ENCODE measurements at regions not wholly inside any gene's neighbourhood (a gene's known extent, or its start where the extent isn't known, plus 50 kb on each side); places are given as distances from the start of the nearest gene placed in this dataset.

DNA sequence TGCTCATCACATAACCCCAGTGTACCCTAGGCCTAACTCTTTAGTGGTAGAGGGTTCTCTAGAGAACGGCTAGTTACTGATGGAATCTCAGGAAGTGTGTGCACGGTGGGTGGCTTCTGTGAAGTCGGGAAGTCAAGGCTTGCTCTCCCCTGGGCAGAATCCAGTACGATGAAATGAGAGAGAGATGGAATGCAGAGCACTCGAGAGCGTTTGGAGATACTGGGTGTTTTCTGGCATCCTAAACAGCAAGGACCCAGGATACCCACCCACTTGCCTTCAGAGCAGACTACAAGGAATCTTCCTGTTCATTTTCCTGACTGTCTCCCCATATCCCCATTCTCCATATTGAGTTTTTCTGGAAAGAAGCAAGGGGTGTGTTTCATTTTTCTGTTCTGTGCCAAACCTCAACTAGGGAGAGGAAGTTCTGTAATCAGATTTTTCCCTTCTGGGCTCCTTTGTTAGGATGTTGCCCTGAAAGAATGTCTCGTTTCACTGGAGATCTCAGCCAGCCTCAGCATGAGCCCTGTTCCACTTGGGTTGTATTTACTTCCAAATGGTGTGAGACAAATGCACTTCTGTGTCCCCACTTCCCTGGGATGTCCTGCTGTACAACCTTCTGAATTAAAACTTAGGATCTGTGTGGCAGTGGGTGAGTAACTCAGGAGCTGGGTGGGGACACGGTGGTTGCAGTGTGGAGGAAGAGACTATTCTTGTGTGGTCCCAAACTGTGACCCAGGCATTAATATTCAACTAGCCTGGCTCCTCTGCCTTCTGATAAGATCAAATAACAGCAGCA, 108.9 kb upstream of the SPRY4 start:
- Histone ChIP-seq H3K4me1 (peaks cover 0 to 24% of the 10 kb centered on the region in 2 donors), H3K36me3 (no peaks in the 10 kb centered on the region), H3K4me3 (no peak overlapping the region), H3K9me3 (no peaks in the 10 kb centered on the region), H3K27me3 (no peaks in the 10 kb centered on the region), H3K27ac (no peak overlapping the region)
- DNase-seq (ENCODE audit: low spot score): no peak
- TF ChIP-seq, protein P1, sequence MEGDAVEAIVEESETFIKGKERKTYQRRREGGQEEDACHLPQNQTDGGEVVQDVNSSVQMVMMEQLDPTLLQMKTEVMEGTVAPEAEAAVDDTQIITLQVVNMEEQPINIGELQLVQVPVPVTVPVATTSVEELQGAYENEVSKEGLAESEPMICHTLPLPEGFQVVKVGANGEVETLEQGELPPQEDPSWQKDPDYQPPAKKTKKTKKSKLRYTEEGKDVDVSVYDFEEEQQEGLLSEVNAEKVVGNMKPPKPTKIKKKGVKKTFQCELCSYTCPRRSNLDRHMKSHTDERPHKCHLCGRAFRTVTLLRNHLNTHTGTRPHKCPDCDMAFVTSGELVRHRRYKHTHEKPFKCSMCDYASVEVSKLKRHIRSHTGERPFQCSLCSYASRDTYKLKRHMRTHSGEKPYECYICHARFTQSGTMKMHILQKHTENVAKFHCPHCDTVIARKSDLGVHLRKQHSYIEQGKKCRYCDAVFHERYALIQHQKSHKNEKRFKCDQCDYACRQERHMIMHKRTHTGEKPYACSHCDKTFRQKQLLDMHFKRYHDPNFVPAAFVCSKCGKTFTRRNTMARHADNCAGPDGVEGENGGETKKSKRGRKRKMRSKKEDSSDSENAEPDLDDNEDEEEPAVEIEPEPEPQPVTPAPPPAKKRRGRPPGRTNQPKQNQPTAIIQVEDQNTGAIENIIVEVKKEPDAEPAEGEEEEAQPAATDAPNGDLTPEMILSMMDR (IDR thresholded peaks at IDR 0.05): no peak

DNA sequence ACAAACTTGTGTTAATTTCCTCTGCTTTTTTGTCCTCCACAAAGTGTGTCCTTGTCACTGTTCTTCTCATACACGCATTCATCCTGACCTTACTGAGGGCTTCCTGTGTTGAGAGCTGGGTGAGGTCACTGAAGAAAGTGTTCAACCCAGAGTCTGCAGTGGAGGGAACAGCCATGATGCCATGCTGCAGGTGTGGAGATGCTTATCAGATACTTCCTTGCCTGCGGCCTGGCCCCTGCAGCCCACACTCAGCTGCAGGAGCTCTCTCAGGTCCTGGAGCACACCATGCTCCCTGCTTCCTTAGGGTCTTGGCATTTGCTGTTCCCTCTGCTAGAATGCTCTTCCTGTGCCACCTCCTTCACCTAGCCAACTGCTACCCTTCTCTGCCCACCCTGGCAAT, 108.1 kb upstream of the SPRY4 start:
- Histone ChIP-seq H3K4me3 (no peak overlapping the region), H3K9me3 (no peaks in the 10 kb centered on the region), H3K4me1 (peaks cover 0 to 27% of the 10 kb centered on the region in 2 donors), H3K27ac (no peak overlapping the region), H3K36me3 (no peaks in the 10 kb centered on the region), H3K27me3 (no peaks in the 10 kb centered on the region)
- TF ChIP-seq, protein P1 (IDR thresholded peaks at IDR 0.05): no peak
- no peak for DNase-seq (ENCODE audit: low spot score)

DNA sequence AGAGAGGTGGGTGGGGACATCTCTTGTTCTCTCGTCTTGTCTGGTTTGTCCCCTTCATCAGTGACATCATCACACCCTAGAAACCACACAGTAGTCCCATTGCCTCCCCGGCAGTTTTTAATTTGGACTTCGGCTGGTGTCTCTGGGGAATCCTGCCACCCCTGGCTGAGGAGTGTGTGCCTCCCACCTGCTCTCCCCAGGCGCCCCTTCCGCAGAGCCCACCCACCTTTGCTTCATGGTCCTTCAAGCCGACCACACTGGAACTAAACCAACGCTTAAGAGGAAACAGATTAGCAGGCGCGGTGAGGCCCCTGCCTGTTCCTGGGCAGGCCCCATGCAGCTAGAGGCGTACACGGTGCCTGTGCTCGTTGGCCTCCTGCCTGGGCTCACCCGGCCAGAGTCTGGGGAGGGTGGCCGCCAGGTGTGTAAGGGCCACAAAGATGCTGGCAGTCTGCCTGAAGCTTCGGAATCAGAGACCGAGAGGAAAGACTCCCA, 107.6 kb upstream of the SPRY4 start:
- DNase-seq (ENCODE audit: low spot score): no peak
- Histone ChIP-seq H3K4me3 (no peak overlapping the region), H3K4me1 (peaks cover 0 to 27% of the 10 kb centered on the region in 2 donors), H3K36me3 (no peaks in the 10 kb centered on the region), H3K27ac (no peak overlapping the region), H3K27me3 (no peaks in the 10 kb centered on the region), H3K9me3 (no peaks in the 10 kb centered on the region)
- TF ChIP-seq, protein P1 (IDR thresholded peaks at IDR 0.05): no peak

DNA sequence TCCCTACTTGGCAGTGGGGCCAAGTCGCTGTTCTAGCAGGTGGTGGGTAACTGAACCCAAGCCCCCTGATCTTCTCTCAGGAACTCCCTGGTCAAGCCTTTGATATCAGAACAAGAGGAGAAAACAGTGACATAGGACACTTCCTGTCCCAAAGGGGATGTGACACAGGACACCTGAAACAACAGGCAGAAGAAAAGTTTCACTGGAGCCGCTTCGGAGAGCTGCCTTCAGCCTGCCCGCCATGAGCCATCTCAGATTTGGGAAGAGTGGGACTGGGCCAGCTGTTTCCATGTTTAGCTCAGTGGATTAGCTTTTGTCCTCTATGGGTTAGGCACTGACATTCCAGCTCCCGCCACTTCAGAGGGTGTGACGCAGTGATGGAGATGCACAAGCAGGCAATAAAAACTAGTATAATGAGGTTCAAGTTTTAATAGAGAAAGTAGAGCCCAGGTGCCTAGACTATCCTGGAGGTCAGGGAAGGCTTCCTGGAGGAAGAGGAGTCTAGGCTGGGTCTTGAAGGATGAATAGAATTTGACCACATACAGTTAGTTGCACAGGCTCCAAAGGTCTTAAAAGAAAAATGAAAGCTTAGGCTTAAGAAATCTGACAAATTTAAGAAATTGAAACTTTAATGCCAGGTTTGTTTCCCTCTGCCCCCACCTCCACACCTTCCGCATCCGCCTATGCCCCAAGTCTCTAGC, 104.1 kb upstream of the SPRY4 start:
- Histone ChIP-seq H3K27ac (no peak overlapping the region), H3K4me1 (peaks cover 0 to 40% of the 10 kb centered on the region in 2 donors)
- TF ChIP-seq, protein P1 (IDR thresholded peaks at IDR 0.05): no peak

DNA sequence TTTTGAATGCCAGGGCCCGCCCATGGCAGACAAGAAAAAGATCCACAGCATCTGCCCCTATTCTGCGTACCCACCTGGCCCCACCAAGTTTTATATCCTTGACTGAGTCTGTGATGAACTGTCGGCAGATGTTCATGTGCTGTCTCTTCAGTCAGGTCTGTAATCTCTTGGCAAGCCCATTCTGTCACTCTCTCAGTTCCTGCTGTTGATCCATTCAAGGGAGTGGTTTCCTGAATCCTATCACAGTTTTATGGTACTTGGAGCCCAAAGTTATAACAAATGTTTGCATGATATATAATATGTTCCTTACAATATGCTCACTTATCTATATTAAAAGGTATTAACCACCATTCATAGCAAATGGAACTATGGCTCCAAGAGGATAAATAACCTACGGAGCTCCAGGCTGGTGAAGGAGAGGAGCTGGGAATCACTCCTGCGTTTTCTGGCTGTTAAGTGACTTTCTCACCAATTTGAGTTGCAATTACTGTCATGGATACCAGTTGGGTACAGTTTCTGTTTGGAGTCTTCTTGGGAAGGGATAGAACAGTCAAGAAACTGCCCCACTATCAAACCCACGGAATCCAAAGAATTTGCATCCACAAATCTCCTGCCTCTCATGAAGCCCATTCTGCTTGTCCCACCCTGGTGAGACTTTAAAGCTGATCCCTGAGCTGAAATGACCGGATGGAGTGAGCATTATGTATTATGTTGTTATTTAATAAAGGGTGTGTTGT, 103.4 kb upstream of the SPRY4 start:
- H3K27me3 ChIP-seq: no peaks in the 10 kb centered on the region
- no peaks in the 10 kb centered on the region for H3K9me3 ChIP-seq
- H3K4me1 ChIP-seq: peaks cover 0 to 35% of the 10 kb centered on the region in 2 donors
- DNase-seq (ENCODE audit: low spot score): no peak
- TF ChIP-seq, protein P1 (IDR thresholded peaks at IDR 0.05): no peak
- no peak overlapping the region for H3K27ac ChIP-seq
- no peak overlapping the region for H3K4me3 ChIP-seq
- H3K36me3 ChIP-seq: no peaks in the 10 kb centered on the region

More for the DNA sequence above, 104.1 kb upstream of the SPRY4 start:
- no peaks in the 10 kb centered on the region for H3K27me3 ChIP-seq
- no peak overlapping the region for H3K4me3 ChIP-seq
- DNase-seq (ENCODE audit: low spot score): no peak
- no peaks in the 10 kb centered on the region for H3K9me3 ChIP-seq
- H3K36me3 ChIP-seq: no peaks in the 10 kb centered on the region
